Tibial artery (tissue), 4 donors: ENCODE measurements at regions not wholly inside any gene's neighbourhood (a gene's known extent, or its start where the extent isn't known, plus 50 kb on each side); places are given as distances from the start of the nearest gene placed in this dataset.

Experiments
- DNase-seq, 2 donors: peaks; one replicate each; pipeline ENCODE4 v3.0.0-alpha.2; 2019
- H3K27ac ChIP-seq, 2 donors: fragments of 200-600 bp; sonication (generic) in 1 of 2; 1 replicate in 1 of 2; 2 replicates in 1 of 2; pipeline ENCODE4 v1.5.1; 2018 to 2019; ENCODE audit warnings: mild to moderate bottlenecking in 1 of 2
- H3K27me3 ChIP-seq, 2 donors: fragments of 200-600 bp; sonication (generic) in 1 of 2; one replicate each; pipeline versions ENCODE4 v1.5.1 to v1.6.0; 2016 to 2019
- H3K36me3 ChIP-seq, 3 donors: fragments of 200-600 bp; sonication (generic) in 2 of 3; one replicate each; pipeline ENCODE4 v1.5.1; 2016 to 2019; ENCODE audit warnings: mild to moderate bottlenecking in 2 of 3
- H3K4me1 ChIP-seq, 4 donors: fragments of 200-600 bp; sonication (generic) in 2 of 4; 1 replicate in 3 of 4; 2 replicates in 1 of 4; pipeline ENCODE4 v1.5.1; 2016 to 2019
- H3K4me3 ChIP-seq, 2 donors: fragments of 200-600 bp; sonication (generic) in 1 of 2; 1 replicate in 1 of 2; 2 replicates in 1 of 2; pipeline ENCODE4 v1.5.1; 2018 to 2019; ENCODE audit warnings: mild to moderate bottlenecking in 2 of 2
- H3K9me3 ChIP-seq, 3 donors: fragments of 200-600 bp; sonication (generic) in 1 of 3; one replicate each; pipeline ENCODE4 v1.5.1; 2016 to 2019
- CTCF ChIP-seq, 2 experiments: fragments of 200-600 bp in 1 of 2; fragments of 450-650 bp in 1 of 2; IDR thresholded peaks; one replicate each; pipeline ENCODE4 v1.5.1; 2017 to 2019; ENCODE audit warnings: antibody characterized with exemption in 2 of 2, mild to moderate bottlenecking in 1 of 2, moderate library complexity in 1 of 2
- intact Hi-C: fragments of 100-400 bp; cut with DNase I; formaldehyde crosslinking; loops from one replicate; pipeline ENCODE4 v1.15.0; 2023; ENCODE audit warnings: low total_unique reads

GRCh38 chr11:38491986-38492385 lies 1894.0 kb upstream of the RAG2 start:
- Histone ChIP-seq H3K9me3 (no peaks in the 10 kb centered on the region), H3K4me3 (no peak overlapping the region), H3K36me3 (no peaks in the 10 kb centered on the region), H3K27ac (no peak overlapping the region), H3K4me1 (no peaks in the 10 kb centered on the region), H3K27me3 (no peaks in the 10 kb centered on the region)
- TF ChIP-seq CTCF (IDR thresholded peaks at IDR 0.05) = no peak
- DNase-seq = no peak
- intact Hi-C loops = no loop called here

- no peaks in the 10 kb centered on the region for H3K4me1 ChIP-seq
- no peaks in the 10 kb centered on the region for H3K9me3 ChIP-seq
- no peak overlapping the region for H3K4me3 ChIP-seq
- no peak for DNase-seq
- no peaks in the 10 kb centered on the region for H3K36me3 ChIP-seq
- H3K27ac ChIP-seq = no peak overlapping the region
- intact Hi-C loops = no loop called here
- peaks cover 0 to 2% of the 10 kb centered on the region in 2 donors for H3K27me3 ChIP-seq
- no peak for TF ChIP-seq CTCF (IDR thresholded peaks at IDR 0.05)
These were observed 1883.4 kb upstream of the RAG2 start for GRCh38 chr11:38481391-38481790.

- intact Hi-C loops = no loop called here
- DNase-seq = no peak
- no peak overlapping the region for H3K4me3 ChIP-seq
- no peak overlapping the region for H3K27ac ChIP-seq
- H3K9me3 ChIP-seq = no peaks in the 10 kb centered on the region
- H3K27me3 ChIP-seq = peaks cover 0 to 2% of the 10 kb centered on the region in 2 donors
- H3K36me3 ChIP-seq = no peaks in the 10 kb centered on the region
- TF ChIP-seq CTCF (IDR thresholded peaks at IDR 0.05) = no peak
- no peaks in the 10 kb centered on the region for H3K4me1 ChIP-seq
These were observed 1879.0 kb upstream of the RAG2 start for GRCh38 chr11:38476808-38477575.

GRCh38 chr11:38461751-38462150 lies 1863.7 kb upstream of the RAG2 start:
- Histone ChIP-seq H3K27me3 (no peaks in the 10 kb centered on the region), H3K4me3 (no peak overlapping the region), H3K9me3 (no peaks in the 10 kb centered on the region), H3K36me3 (no peaks in the 10 kb centered on the region), H3K27ac (no peak overlapping the region), H3K4me1 (peaks cover 0 to 22% (median 15%) of the 10 kb centered on the region in 4 donors)
- DNase-seq = peak in 1 of 2 donors; percentile 57
- intact Hi-C loops = no loop called here
- TF ChIP-seq CTCF (IDR thresholded peaks at IDR 0.05) = no peak

GRCh38 chr11:38460896-38461295 lies 1862.9 kb upstream of the RAG2 start:
- Histone ChIP-seq H3K27ac (peak overlapping the region in 1 of 2 donors; percentile 21), H3K4me1 (peaks cover 0 to 22% (median 15%) of the 10 kb centered on the region in 4 donors), H3K9me3 (no peaks in the 10 kb centered on the region), H3K4me3 (no peak overlapping the region), H3K27me3 (no peaks in the 10 kb centered on the region), H3K36me3 (no peaks in the 10 kb centered on the region)
- no peak for TF ChIP-seq CTCF (IDR thresholded peaks at IDR 0.05)
- DNase-seq = peak; percentile 19 to 67
- intact Hi-C loops = no loop called here
